ENCODE measurements at regions not wholly inside any gene's neighbourhood (a gene's known extent, or its start where the extent isn't known, plus 50 kb on each side); places are given as distances from the start of the nearest gene placed in this dataset.

DNA sequence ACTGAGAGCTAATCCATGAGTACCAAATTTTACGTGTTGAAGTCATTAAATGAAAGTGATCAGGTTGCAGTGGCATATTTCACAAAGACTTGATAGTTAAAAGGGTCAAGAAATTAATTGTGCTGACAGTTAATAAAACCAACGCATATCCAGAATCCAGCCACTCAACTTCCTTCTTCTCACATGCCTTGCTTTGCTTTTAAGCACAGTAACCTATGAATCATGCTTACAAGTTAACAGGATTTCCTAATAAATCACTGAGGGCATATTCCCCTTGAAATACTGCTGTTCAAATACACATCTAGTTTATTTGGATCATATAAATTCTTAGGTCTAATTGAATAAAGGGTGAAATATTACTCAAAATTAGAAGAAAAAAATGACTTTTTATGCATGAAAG is 801.5 kb upstream of the EPHA6 start:
- Histone ChIP-seq H3K4me2 (replicated peaks; ENCODE audit: extremely low read depth, low read length, poor library complexity, severe bottlenecking) (no peak overlapping the region), H3K4me1 (ENCODE audit: control insufficient read depth in 1 of 2, insufficient read depth in 2 of 2, low read length in 2 of 2) (no peaks in the 10 kb centered on the region), H3K79me2 (ENCODE audit: insufficient read depth, low read length) (no peaks in the 10 kb centered on the region), H3K9me3 (replicated peaks in 1 of 2; ENCODE audit: control insufficient read depth in 1 of 2, insufficient read depth in 1 of 2, low read length in 2 of 2) (no peaks in the 10 kb centered on the region), H3K9ac (ENCODE audit: insufficient read depth, low read length, poor library complexity, severe bottlenecking) (no peak overlapping the region), H3K27me3 (ENCODE audit: control insufficient read depth in 2 of 2, insufficient read depth in 2 of 2, low read length in 2 of 2) (no peaks in the 10 kb centered on the region), H3K36me3 (replicated peaks in 1 of 2; ENCODE audit: control insufficient read depth in 1 of 2, insufficient read depth in 2 of 2, low read length in 2 of 2) (no peaks in the 10 kb centered on the region), H3K4me3 (replicated peaks in 1 of 3; ENCODE audit: low read depth in 2 of 3, low read length in 3 of 3) (no peak overlapping the region), H3K27ac (ENCODE audit: low read depth in 1 of 2, low read length in 2 of 2) (no peak overlapping the region), H2AFZ (ENCODE audit: insufficient read depth, low read depth, low read length, poor library complexity, severe bottlenecking) (no peak overlapping the region), H4K20me1 (ENCODE audit: insufficient read depth, low read length) (no peaks in the 10 kb centered on the region)
- Mint-ChIP-seq H3K9me3 (peaks cover 0 to 3% (median 0%) of the 10 kb centered on the region in 7 donors), H3K27ac (no peak overlapping the region), H3K27me3 (ENCODE audit: low read depth in 3 of 3) (no peaks in the 10 kb centered on the region), H3K4me1 (no peaks in the 10 kb centered on the region), H3K4me3 (no peak overlapping the region), H3K36me3 (no peaks in the 10 kb centered on the region)
- intact Hi-C loops (cut with micrococcal nuclease), result no loop called here
- no peak for DNase-seq
- WGBS (ENCODE audit: insufficient coverage), result no CpG with 5 or more reads among the region's 2 CpGs
- TF ChIP-seq, protein P1, sequence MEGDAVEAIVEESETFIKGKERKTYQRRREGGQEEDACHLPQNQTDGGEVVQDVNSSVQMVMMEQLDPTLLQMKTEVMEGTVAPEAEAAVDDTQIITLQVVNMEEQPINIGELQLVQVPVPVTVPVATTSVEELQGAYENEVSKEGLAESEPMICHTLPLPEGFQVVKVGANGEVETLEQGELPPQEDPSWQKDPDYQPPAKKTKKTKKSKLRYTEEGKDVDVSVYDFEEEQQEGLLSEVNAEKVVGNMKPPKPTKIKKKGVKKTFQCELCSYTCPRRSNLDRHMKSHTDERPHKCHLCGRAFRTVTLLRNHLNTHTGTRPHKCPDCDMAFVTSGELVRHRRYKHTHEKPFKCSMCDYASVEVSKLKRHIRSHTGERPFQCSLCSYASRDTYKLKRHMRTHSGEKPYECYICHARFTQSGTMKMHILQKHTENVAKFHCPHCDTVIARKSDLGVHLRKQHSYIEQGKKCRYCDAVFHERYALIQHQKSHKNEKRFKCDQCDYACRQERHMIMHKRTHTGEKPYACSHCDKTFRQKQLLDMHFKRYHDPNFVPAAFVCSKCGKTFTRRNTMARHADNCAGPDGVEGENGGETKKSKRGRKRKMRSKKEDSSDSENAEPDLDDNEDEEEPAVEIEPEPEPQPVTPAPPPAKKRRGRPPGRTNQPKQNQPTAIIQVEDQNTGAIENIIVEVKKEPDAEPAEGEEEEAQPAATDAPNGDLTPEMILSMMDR (IDR thresholded peaks at IDR 0.05), result no peak

DNA sequence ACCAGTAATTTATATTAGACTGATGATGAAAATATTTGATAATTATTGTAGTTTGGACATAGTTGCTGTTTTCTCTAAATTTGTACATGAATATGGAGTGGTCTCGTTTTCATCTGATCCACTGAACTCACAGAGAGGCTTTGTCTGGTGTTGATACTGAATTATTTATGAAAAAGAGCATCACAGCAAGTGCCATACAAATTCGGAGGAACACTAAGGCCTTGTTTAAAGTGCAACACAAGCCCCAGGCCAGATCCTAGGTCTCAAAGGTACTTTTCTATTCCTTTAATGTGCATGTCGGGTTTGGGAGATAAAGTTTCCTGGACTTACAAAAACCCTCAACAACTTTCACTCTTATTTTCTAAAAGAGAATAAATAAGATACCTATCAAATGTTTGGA is 796.8 kb upstream of the EPHA6 start:
- Mint-ChIP-seq H3K4me3 (no peak overlapping the region), H3K27me3 (ENCODE audit: low read depth in 3 of 3) (no peaks in the 10 kb centered on the region), H3K9me3 (peaks cover 0 to 2% (median 0%) of the 10 kb centered on the region in 7 donors), H3K27ac (no peak overlapping the region), H3K36me3 (no peaks in the 10 kb centered on the region), H3K4me1 (no peaks in the 10 kb centered on the region)
- Histone ChIP-seq H3K27ac (ENCODE audit: low read depth in 1 of 2, low read length in 2 of 2) (no peak overlapping the region), H3K27me3 (ENCODE audit: control insufficient read depth in 2 of 2, insufficient read depth in 2 of 2, low read length in 2 of 2) (no peaks in the 10 kb centered on the region), H3K4me1 (ENCODE audit: control insufficient read depth in 1 of 2, insufficient read depth in 2 of 2, low read length in 2 of 2) (no peaks in the 10 kb centered on the region), H3K9ac (ENCODE audit: insufficient read depth, low read length, poor library complexity, severe bottlenecking) (no peak overlapping the region), H3K36me3 (replicated peaks in 1 of 2; ENCODE audit: control insufficient read depth in 1 of 2, insufficient read depth in 2 of 2, low read length in 2 of 2) (no peaks in the 10 kb centered on the region), H2AFZ (ENCODE audit: insufficient read depth, low read depth, low read length, poor library complexity, severe bottlenecking) (no peak overlapping the region), H3K4me3 (replicated peaks in 1 of 3; ENCODE audit: low read depth in 2 of 3, low read length in 3 of 3) (no peak overlapping the region), H3K9me3 (replicated peaks in 1 of 2; ENCODE audit: control insufficient read depth in 1 of 2, insufficient read depth in 1 of 2, low read length in 2 of 2) (no peaks in the 10 kb centered on the region), H4K20me1 (ENCODE audit: insufficient read depth, low read length) (no peaks in the 10 kb centered on the region), H3K4me2 (replicated peaks; ENCODE audit: extremely low read depth, low read length, poor library complexity, severe bottlenecking) (no peak overlapping the region), H3K79me2 (ENCODE audit: insufficient read depth, low read length) (no peaks in the 10 kb centered on the region)
- 60% methylated on average over 1 of the region's 3 CpGs for WGBS (ENCODE audit: insufficient coverage)
- no peak for DNase-seq
- TF ChIP-seq, protein P1 (IDR thresholded peaks at IDR 0.05), result no peak
- intact Hi-C loops (cut with micrococcal nuclease), result no loop called here

Data from CD14-positive monocyte (primary cell).